LNCaP clone FGC (cell line): ENCODE measurements at regions not wholly inside any gene's neighbourhood (a gene's known extent, or its start where the extent isn't known, plus 50 kb on each side); places are given as distances from the start of the nearest gene placed in this dataset.

Experiments
- DNase-seq: peaks from one replicate; pipeline ENCODE4 v3.0.0-alpha.2; 2011; ENCODE audit warnings: low read depth
- H3K4me3 ChIP-seq: 2 replicates; pipeline ENCODE4 v1.5.1; 2011; ENCODE audit warnings: mild to moderate bottlenecking, low read depth, low read length, control low read depth
- CTCF ChIP-seq: IDR thresholded peaks from 2 replicates; pipeline ENCODE4 v1.5.1; 2012; ENCODE audit warnings: mild to moderate bottlenecking; ENCODE audit not compliant: control insufficient read depth, insufficient read depth; ENCODE audit errors: extremely low read depth

GRCh38 chr14:58846682-58847465 is 209.1 kb downstream of the DACT1 start:
- TF ChIP-seq CTCF = no peak
- no peak for DNase-seq
- no peak overlapping the region for H3K4me3 ChIP-seq

- no peak overlapping the region for H3K4me3 ChIP-seq
- no peak for TF ChIP-seq CTCF
- DNase-seq = no peak
Observed at GRCh38 chr14:58848365-58848764, 210.6 kb downstream of the DACT1 start.

- no peak for DNase-seq
- TF ChIP-seq CTCF = no peak
- no peak overlapping the region for H3K4me3 ChIP-seq
Observed at GRCh38 chr14:58849601-58850000, 211.8 kb downstream of the DACT1 start.

GRCh38 chr14:58850011-58850410 is 212.2 kb downstream of the DACT1 start:
- DNase-seq = no peak
- no peak for TF ChIP-seq CTCF
- no peak overlapping the region for H3K4me3 ChIP-seq

- TF ChIP-seq CTCF = no peak
- DNase-seq = no peak
- H3K4me3 ChIP-seq = no peak overlapping the region
Observed at GRCh38 chr14:58861586-58861985, 223.8 kb downstream of the DACT1 start.

- no peak overlapping the region for H3K4me3 ChIP-seq
- DNase-seq = no peak
- TF ChIP-seq CTCF = no peak
Observed at GRCh38 chr14:58862416-58863160, 224.8 kb downstream of the DACT1 start.
